ENCODE measurements at regions not wholly inside any gene's neighbourhood (a gene's known extent, or its start where the extent isn't known, plus 50 kb on each side); places are given as distances from the start of the nearest gene placed in this dataset.

DNA sequence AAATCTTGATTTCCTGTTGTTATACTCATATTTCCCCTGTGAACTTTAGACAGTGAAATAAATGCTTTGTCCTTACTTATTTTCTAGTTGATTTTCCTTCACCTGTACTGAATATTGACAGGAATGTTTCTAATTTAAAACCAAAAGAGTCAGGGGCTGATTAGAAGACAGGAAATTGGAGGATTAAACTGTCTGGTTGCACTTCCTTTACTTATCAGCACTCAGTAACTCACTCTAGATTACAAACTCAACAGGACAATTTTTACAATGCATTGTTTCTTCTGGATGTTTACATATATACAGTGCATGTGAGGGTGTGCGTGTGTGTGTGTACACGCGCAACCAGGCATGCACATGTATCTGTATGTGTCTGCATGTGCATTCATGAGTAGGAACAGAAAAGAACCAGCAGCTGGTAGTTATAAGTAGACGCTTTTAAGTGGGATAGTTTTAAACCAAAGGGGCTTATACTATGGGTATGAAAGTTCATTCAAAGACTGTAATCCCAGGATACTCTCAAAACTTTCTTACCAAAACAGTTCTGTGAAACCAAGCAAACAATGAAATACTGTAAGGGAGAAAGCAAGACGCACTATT lies 212.0 kb upstream of the NFIA start:
- 81 to 92% methylated on average over 3 to 5 of the region's 5 CpGs for WGBS, 2 experiments (ENCODE audit: insufficient coverage in 1 of 2, insufficient read length in 1 of 2)
- TF ChIP-seq, protein P1, sequence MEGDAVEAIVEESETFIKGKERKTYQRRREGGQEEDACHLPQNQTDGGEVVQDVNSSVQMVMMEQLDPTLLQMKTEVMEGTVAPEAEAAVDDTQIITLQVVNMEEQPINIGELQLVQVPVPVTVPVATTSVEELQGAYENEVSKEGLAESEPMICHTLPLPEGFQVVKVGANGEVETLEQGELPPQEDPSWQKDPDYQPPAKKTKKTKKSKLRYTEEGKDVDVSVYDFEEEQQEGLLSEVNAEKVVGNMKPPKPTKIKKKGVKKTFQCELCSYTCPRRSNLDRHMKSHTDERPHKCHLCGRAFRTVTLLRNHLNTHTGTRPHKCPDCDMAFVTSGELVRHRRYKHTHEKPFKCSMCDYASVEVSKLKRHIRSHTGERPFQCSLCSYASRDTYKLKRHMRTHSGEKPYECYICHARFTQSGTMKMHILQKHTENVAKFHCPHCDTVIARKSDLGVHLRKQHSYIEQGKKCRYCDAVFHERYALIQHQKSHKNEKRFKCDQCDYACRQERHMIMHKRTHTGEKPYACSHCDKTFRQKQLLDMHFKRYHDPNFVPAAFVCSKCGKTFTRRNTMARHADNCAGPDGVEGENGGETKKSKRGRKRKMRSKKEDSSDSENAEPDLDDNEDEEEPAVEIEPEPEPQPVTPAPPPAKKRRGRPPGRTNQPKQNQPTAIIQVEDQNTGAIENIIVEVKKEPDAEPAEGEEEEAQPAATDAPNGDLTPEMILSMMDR (conservative IDR thresholded peaks at IDR 0.05) = no peak
- Histone ChIP-seq H3K9me3 (ENCODE audit: control insufficient read depth, low read length) (no peaks in the 10 kb centered on the region), H3K27ac (ENCODE audit: low read depth, low read length) (no peak overlapping the region), H3K4me3 (ENCODE audit: low read length) (no peak overlapping the region), H3K4me1 (ENCODE audit: control insufficient read depth, insufficient read depth, low read length) (no peaks in the 10 kb centered on the region), H3K27me3 (ENCODE audit: control insufficient read depth, insufficient read depth, low read length, poor library complexity, severe bottlenecking) (no peaks in the 10 kb centered on the region), H3K9ac (ENCODE audit: extremely low read depth, low read length, poor library complexity, severe bottlenecking) (no peak overlapping the region), H3K36me3 (ENCODE audit: control insufficient read depth, insufficient read depth, low read length) (no peaks in the 10 kb centered on the region)
- Mint-ChIP-seq H3K27me3 (ENCODE audit: insufficient read depth) (no peaks in the 10 kb centered on the region), H3K9me3 (no peaks in the 10 kb centered on the region), H3K4me1 (peaks cover 25% of the 10 kb centered on the region), H3K36me3 (ENCODE audit: low read depth) (no peaks in the 10 kb centered on the region), H3K27ac (no peak overlapping the region), H3K4me3 (no peak overlapping the region)
- DNase-seq = no peak

DNA sequence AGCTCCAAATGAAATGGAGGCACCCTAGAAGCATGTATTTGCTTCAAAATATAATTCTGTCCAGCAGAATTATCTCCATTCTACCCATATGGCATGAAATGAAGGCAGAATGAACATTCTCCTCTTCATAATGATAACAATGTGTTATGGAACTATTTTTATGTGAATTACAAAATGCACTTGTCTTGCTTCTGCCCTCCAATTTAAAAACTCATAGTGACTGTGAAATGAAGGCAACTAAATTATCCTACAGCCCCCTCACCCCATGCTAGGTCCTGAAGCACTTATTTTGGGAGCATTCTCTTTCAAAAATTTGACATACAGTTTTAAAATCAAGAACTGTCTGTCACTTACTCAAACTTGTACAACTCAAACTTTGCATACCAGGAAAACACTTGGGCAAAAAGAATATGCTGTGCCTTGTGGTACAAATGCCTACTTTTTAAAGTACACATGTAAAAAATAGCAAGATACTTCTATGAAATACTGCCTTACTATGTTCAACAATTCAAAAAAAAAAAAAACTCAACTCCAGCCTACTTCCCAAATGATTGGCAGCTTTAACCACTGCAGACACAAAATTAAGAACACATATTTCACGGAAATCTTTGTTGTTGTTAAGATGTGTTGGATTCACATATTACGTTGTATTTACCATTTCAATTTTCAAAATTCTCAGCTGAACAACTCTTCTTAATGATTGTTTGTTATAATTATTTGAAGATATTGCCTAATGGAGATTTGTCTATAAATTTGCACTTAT lies 213.3 kb upstream of the NFIA start:
- H3K9ac ChIP-seq (ENCODE audit: extremely low read depth, low read length, poor library complexity, severe bottlenecking) = no peak overlapping the region

DNA sequence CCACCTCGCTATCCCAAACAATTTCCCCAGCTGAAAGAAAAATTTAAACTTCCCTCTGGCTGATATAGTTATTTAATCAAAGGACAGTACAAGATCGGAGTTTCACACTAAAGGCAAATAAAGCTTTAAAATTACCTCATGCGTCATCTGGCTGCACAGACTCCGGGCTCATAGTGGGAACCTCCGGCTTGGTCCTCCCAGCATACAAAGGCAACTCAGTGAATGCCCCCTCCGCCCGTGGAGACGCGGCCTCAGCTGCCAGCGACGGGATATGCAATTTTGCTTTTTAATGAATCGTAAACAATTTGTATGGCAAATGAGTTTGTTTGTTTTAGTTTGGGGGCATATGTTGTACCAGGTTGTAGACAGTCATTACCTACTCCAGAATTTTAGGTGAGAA lies 214.6 kb upstream of the NFIA start:
- H3K27me3 Mint-ChIP-seq (ENCODE audit: insufficient read depth) = no peaks in the 10 kb centered on the region
- Histone ChIP-seq H3K9ac (ENCODE audit: extremely low read depth, low read length, poor library complexity, severe bottlenecking) (no peak overlapping the region), H3K4me3 (ENCODE audit: low read length) (no peak overlapping the region), H3K9me3 (ENCODE audit: control insufficient read depth, low read length) (no peaks in the 10 kb centered on the region), H3K27me3 (ENCODE audit: control insufficient read depth, insufficient read depth, low read length, poor library complexity, severe bottlenecking) (no peaks in the 10 kb centered on the region), H3K36me3 (ENCODE audit: control insufficient read depth, insufficient read depth, low read length) (no peaks in the 10 kb centered on the region), H3K27ac (ENCODE audit: low read depth, low read length) (peak overlapping the region; percentile 7), H3K4me1 (ENCODE audit: control insufficient read depth, insufficient read depth, low read length) (no peaks in the 10 kb centered on the region)
- H3K36me3 Mint-ChIP-seq (ENCODE audit: low read depth) = no peaks in the 10 kb centered on the region
- DNase-seq = no peak
- no peak overlapping the region for H3K4me3 Mint-ChIP-seq
- H3K9me3 Mint-ChIP-seq = no peaks in the 10 kb centered on the region
- 61 to 82% methylated on average over 8 to 12 of the region's 12 CpGs for WGBS, 2 experiments (ENCODE audit: insufficient coverage in 1 of 2, insufficient read length in 1 of 2)
- no peak overlapping the region for H3K27ac Mint-ChIP-seq
- H3K4me1 Mint-ChIP-seq = peaks cover 23% of the 10 kb centered on the region
- TF ChIP-seq, protein P1 (conservative IDR thresholded peaks at IDR 0.05) = no peak

More for the DNA sequence above, 213.3 kb upstream of the NFIA start:
- DNase-seq = no peak
- no peak overlapping the region for H3K27ac Mint-ChIP-seq
- Histone ChIP-seq H3K27me3 (ENCODE audit: control insufficient read depth, insufficient read depth, low read length, poor library complexity, severe bottlenecking) (no peaks in the 10 kb centered on the region), H3K27ac (ENCODE audit: low read depth, low read length) (no peak overlapping the region), H3K4me1 (ENCODE audit: control insufficient read depth, insufficient read depth, low read length) (no peaks in the 10 kb centered on the region), H3K9me3 (ENCODE audit: control insufficient read depth, low read length) (no peaks in the 10 kb centered on the region), H3K4me3 (ENCODE audit: low read length) (no peak overlapping the region), H3K36me3 (ENCODE audit: control insufficient read depth, insufficient read depth, low read length) (no peaks in the 10 kb centered on the region)
- no peaks in the 10 kb centered on the region for H3K27me3 Mint-ChIP-seq (ENCODE audit: insufficient read depth)
- peaks cover 25% of the 10 kb centered on the region for H3K4me1 Mint-ChIP-seq
- TF ChIP-seq, protein P1 (conservative IDR thresholded peaks at IDR 0.05) = no peak
- H3K9me3 Mint-ChIP-seq = no peaks in the 10 kb centered on the region
- no peaks in the 10 kb centered on the region for H3K36me3 Mint-ChIP-seq (ENCODE audit: low read depth)
- 100% methylated on average over 1 of the region's 2 CpGs; no CpG with 5 or more reads in 1 of the 2 experiments for WGBS, 2 experiments (ENCODE audit: insufficient coverage in 1 of 2, insufficient read length in 1 of 2)
- no peak overlapping the region for H3K4me3 Mint-ChIP-seq
